GM12864 (cell line): ENCODE measurements at regions not wholly inside any gene's neighbourhood (a gene's known extent, or its start where the extent isn't known, plus 50 kb on each side); places are given as distances from the start of the nearest gene placed in this dataset.
"Not testable (repeated sequence)": the region's sequence is repeated elsewhere in the genome, so short reads cannot be mapped to it uniquely, and the experiment has no call there.

Source experiments
- DNase-seq: peaks from one replicate; pipeline ENCODE4 v3.0.0-alpha.2; 2011; ENCODE audit warnings: low read depth
- H3K4me3 ChIP-seq: 2 replicates; pipeline ENCODE4 v1.5.1; 2011; ENCODE audit warnings: mild to moderate bottlenecking, low read depth, low read length, control low read depth
- TF ChIP-seq, protein P1 (sequence below): IDR thresholded peaks from 2 replicates; pipeline ENCODE4 v1.5.1; 2011; ENCODE audit warnings: low read depth, mild to moderate bottlenecking, moderate library complexity, low read length, control low read depth, inconsistent platforms; ENCODE audit errors: missing control alignments

DNA sequence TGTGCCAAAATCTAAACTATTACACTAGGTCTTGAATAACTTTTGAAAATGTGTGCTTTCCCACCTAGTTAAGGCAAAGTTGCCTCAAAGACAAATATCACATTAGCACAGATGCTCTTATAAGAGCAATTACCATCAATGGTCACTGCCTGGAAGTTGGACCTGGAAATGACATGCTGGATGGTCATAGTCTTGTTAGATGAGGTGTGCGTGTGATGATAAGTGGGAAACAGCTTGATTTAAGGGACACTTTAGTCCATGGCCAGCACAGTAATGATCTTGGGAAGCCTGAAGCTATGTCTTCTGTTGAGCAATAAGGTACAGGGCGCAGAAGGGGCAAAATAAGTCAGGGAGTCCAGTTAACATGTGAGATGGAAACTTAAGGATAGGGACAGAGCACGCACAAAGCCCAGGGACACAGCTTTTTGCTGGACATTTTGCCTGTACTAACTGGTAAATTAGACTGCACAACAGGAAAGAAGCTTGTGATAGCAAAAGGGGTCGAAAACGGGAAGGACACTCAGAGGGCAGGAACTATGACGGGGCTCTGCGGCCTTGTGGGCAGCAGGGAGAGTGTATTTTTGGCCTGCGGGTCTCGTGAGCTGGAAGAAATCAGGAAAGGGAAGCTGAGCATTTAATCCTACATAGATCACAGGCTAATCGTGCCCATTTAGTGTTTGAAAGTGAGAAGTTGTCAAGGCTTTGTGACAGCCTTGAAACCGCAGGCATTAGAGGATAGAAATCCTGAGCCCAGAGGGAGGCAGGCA lies 66.7 kb upstream of the BMP2 start:
- TF ChIP-seq, protein P1, sequence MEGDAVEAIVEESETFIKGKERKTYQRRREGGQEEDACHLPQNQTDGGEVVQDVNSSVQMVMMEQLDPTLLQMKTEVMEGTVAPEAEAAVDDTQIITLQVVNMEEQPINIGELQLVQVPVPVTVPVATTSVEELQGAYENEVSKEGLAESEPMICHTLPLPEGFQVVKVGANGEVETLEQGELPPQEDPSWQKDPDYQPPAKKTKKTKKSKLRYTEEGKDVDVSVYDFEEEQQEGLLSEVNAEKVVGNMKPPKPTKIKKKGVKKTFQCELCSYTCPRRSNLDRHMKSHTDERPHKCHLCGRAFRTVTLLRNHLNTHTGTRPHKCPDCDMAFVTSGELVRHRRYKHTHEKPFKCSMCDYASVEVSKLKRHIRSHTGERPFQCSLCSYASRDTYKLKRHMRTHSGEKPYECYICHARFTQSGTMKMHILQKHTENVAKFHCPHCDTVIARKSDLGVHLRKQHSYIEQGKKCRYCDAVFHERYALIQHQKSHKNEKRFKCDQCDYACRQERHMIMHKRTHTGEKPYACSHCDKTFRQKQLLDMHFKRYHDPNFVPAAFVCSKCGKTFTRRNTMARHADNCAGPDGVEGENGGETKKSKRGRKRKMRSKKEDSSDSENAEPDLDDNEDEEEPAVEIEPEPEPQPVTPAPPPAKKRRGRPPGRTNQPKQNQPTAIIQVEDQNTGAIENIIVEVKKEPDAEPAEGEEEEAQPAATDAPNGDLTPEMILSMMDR: no peak
- DNase-seq: no peak
- no peak overlapping the region for H3K4me3 ChIP-seq

DNA sequence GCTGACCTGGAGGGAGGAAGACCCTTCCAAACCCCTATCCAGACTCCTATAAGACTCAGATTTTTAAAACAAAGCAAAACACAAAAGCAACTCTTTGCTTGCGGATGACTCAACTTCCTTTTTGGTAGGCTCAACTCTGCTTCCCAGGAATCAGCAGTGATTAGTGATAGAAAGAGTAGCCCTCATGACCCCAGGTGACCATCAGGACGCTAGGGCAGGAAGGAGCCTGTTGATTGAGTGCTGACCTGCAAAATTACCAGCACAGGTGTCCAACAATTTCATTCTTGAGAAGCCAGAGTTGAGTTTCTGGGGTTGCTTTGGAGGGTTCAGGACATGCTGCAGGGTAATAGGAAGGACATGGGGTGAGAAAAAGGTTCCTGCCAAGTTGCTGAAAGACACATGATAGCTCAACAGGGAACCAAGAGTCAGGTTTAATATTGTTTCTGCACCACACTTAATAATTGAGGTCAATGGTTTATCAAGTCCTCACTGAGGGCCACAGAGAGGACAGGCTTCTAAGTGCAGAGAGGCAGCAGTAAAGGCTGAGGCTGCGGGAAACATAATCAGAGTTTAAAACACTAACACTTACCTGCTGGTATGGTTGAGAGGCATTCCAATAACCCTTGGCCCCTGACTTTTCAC lies 67.4 kb upstream of the BMP2 start:
- DNase-seq: no peak
- no peak overlapping the region for H3K4me3 ChIP-seq
- TF ChIP-seq, protein P1: no peak

DNA sequence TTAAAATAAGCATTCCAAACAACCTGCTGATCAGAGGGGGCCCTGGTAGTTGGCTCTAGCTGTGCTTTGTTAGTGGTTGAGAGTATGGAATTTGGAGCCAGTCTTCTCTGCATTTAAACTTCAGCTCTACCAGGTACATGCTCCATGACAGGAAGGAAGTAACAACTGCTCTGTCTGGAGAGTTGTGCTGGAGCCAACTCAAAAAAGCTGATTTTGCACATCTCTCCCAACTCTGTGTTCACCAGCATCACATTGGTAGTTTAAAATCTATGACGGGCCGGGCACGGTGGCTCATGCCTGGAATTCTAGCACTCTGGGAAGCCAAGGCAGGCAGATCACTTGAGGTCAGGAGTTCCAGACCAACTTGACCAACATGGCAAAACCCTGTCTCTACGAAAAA lies 68.8 kb upstream of the BMP2 start:
- TF ChIP-seq, protein P1: no peak
- no peak for DNase-seq
- H3K4me3 ChIP-seq: no peak overlapping the region

DNA sequence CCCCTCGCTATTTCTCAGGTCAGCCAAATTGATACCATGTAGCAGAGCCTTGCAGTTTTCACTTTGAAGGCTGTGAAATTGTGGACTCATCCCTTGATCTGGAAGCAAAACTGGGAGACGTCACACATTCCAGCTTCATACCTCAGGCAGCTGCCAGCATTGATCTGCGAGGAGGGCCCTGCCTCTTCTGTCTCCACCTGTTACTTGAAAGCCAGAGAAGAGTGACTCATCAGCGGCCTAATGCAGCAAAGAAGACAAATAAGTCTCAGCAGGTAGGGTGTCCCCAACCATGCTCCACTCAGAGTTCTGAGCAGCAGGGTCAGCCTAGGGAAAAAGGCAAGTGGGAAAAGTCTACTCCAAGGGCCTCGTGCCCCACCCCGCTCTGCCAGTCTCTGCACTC lies 69.4 kb upstream of the BMP2 start:
- TF ChIP-seq, protein P1: no peak
- H3K4me3 ChIP-seq: no peak overlapping the region
- no peak for DNase-seq

DNA sequence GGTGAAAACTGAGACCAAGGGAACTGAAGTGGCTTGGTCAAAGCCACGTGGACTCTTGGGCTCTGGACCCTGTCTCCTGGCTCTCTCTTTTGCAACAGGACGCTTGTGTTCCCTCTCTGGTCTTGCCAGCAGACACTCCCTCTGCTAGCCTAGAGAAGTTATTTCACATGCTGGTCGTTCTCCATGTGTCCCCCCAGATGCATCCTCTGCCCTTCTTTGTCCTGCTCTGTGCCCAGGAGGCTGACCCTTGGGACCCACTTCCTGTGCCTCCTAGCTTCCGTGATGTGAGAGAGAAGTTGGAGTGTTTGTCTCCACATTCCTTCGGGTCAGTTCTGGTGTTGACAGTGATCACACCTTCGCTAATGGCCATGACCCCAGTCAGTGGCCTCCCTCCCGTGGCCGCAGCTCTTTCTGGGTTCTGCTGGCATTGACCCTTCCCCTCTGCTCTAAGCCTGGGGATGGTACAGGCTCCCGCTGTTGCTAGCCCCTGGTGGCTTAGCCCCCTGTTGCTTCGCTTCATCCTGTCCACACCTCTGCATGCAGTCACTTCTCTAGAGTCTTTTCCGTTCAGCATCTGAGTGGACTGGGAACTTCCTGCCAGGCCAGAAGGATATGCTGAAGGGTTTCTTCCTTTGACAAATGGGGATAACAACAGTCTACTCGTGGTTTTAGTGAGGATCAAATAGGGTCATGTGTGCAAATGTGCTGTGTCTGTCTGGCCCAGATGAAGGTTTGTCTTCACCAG lies 70.1 kb upstream of the BMP2 start:
- TF ChIP-seq, protein P1: no peak
- no peak for DNase-seq
- H3K4me3 ChIP-seq: no peak overlapping the region

DNA sequence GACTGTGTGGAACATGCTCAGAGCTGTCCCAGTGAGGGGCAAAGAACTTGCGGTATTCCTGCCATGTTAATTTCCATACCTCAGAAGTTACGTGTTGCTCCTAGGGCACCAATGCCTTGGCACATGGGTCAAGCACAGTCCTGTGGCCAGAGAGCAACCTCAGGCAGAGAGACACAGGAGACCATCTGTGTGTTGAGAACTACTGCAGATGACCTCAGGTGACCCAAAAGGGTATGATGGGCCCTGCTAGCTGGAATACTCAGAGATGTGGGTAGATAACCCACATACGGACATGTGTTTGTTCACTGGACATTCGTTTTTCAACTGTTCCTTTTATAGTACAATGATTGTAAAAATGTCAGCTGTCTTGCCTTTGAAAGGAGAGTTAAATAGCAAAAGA lies 71.5 kb upstream of the BMP2 start:
- DNase-seq: no peak
- TF ChIP-seq, protein P1: no peak
- no peak overlapping the region for H3K4me3 ChIP-seq

DNA sequence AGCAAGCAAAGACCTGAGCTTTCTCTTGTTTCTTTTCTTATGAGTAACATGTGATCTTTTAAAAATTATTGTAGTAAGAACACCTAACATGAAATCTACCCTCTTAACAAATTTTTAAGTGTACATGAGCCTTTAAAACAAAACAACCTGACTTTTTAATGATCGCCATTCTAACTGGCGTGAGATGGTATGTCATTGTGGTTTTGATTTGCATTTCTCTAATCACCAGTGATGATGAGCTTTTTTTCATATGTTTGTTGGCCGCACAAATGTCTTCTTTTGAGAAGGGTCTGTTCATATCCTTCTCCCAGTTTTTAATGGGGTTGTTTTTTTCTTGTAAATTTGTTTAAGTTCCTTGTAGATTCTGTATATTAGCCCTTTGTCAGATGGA lies 73.7 kb upstream of the BMP2 start:
- DNase-seq, H3K4me3 ChIP-seq: not testable (repeated sequence)
